Stomach (tissue), 8 donors: ENCODE measurements at regions not wholly inside any gene's neighbourhood (a gene's known extent, or its start where the extent isn't known, plus 50 kb on each side); places are given as distances from the start of the nearest gene placed in this dataset.

ENCODE experiments used
- DNase-seq, 2 donors: peaks; one replicate each; pipeline versions ENCODE4 v3.0.0 to v3.0.0-alpha.2; 2013 to 2019
- H3K27ac ChIP-seq, 5 donors: fragments of 200-600 bp in 4 of 5; sonication (generic) in 4 of 5; one replicate each; pipeline ENCODE4 v1.5.1; 2013 to 2019; ENCODE audit warnings: mild to moderate bottlenecking in 1 of 5, moderate library complexity in 1 of 5
- H3K27me3 ChIP-seq, 3 donors: fragments of 200-600 bp; sonication (generic); one replicate each; pipeline ENCODE4 v1.5.1; 2017 to 2019; ENCODE audit warnings: mixed run types in 1 of 3
- H3K36me3 ChIP-seq, 4 donors: fragments of 200-600 bp; sonication (generic); 1 replicate in 3 of 4; 2 replicates in 1 of 4; pipeline ENCODE4 v1.5.1; 2016 to 2019
- H3K4me1 ChIP-seq, 4 donors: fragments of 200-600 bp; sonication (generic); one replicate each; pipeline ENCODE4 v1.5.1; 2016 to 2019
- H3K4me3 ChIP-seq, 4 donors: fragments of 200-600 bp; sonication (generic) in 3 of 4; one replicate each; pipeline ENCODE4 v1.5.1; 2016 to 2019; ENCODE audit warnings: mild to moderate bottlenecking in 1 of 4
- H3K9me3 ChIP-seq, 4 donors: fragments of 200-600 bp; sonication (generic); one replicate each; pipeline ENCODE4 v1.5.1; 2016 to 2019
- EP300 ChIP-seq: sonication (generic); formaldehyde crosslinking; IDR thresholded peaks from one replicate; pipeline ENCODE4 v1.6.1; 2017; ENCODE audit warnings: antibody characterized with exemption
- POLR2A ChIP-seq, 4 donors: fragments of 450-650 bp; IDR thresholded peaks; one replicate each; pipeline ENCODE4 v1.6.1; 2016; ENCODE audit warnings: antibody characterized with exemption in 4 of 4, control low read depth in 2 of 4, mild to moderate bottlenecking in 1 of 4, moderate library complexity in 1 of 4
- POLR2AphosphoS5 ChIP-seq, 3 donors: sonication (generic); formaldehyde crosslinking; IDR thresholded peaks; one replicate each; pipeline ENCODE4 v1.6.1; 2016; ENCODE audit warnings: antibody characterized with exemption in 3 of 3
- WGBS, 5 donors: extraction: QIAGEN DNeasy Blood & Tissue Kit in 3 of 5; methylation state at CpG; one replicate each; pipeline versions ENCODE4 v1.1.5 to v1.1.7; 2013 to 2018; 5-methylcytosine and 5-hydroxymethylcytosine counted together
- intact Hi-C: fragments of 100-400 bp; cut with DNase I; formaldehyde crosslinking; loops from one replicate; pipeline ENCODE4 v1.15.1; 2023; ENCODE audit warnings: low total_unique reads
- TF ChIP-seq, protein P1 (sequence below), 7 experiments: fragments of 450-650 bp in 4 of 7; fragments of 200-600 bp in 3 of 7; sonication (generic) in 3 of 7; IDR thresholded peaks; one replicate each; pipeline ENCODE4 v1.5.1; 2016 to 2019; ENCODE audit warnings: antibody characterized with exemption in 7 of 7, control low read depth in 2 of 7, mild to moderate bottlenecking in 1 of 7
- donor health status: healthy with polysubstance abuse.
- donor health status: Bipolar disorder and iron deficiency.
- donor health status: healthy.

DNA sequence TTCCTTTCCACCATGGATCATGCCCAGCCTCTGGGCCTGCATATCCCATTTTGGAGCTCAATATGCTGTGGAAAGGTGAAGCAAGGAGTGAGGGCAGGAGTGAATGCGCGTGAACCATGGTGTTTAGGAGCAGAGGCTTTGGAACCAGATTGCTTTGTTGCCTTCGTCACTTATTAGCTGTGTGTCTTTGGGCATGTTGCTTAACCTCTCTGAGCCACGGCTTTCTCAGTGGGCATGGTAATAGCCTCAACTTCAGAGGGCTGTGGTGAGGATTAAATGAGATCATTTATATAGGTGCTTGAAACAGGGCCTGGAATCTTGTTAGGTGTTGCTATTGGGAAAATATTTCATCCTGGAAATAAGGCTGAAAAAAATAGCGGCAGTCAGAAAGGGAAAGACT is 129.7 kb downstream of the WNT7A start:
- H3K4me1 ChIP-seq: no peaks in the 10 kb centered on the region
- H3K9me3 ChIP-seq: peaks cover 0 to 8% (median 0%) of the 10 kb centered on the region in 4 donors
- H3K27ac ChIP-seq: no peak overlapping the region
- H3K36me3 ChIP-seq: no peaks in the 10 kb centered on the region
- WGBS, 5 donors: 54 to 94% (median 92%) methylated on average over 5 of the region's 5 CpGs
- peaks cover 0 to 9% (median 0%) of the 10 kb centered on the region in 3 donors for H3K27me3 ChIP-seq
- TF ChIP-seq POLR2A (IDR thresholded peaks at IDR 0.05) (no peak), EP300 (no peak), POLR2AphosphoS5 (IDR thresholded peaks at IDR 0.05) (no peak)
- TF ChIP-seq, protein P1, sequence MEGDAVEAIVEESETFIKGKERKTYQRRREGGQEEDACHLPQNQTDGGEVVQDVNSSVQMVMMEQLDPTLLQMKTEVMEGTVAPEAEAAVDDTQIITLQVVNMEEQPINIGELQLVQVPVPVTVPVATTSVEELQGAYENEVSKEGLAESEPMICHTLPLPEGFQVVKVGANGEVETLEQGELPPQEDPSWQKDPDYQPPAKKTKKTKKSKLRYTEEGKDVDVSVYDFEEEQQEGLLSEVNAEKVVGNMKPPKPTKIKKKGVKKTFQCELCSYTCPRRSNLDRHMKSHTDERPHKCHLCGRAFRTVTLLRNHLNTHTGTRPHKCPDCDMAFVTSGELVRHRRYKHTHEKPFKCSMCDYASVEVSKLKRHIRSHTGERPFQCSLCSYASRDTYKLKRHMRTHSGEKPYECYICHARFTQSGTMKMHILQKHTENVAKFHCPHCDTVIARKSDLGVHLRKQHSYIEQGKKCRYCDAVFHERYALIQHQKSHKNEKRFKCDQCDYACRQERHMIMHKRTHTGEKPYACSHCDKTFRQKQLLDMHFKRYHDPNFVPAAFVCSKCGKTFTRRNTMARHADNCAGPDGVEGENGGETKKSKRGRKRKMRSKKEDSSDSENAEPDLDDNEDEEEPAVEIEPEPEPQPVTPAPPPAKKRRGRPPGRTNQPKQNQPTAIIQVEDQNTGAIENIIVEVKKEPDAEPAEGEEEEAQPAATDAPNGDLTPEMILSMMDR (IDR thresholded peaks at IDR 0.05): no peak
- H3K4me3 ChIP-seq: no peak overlapping the region
- intact Hi-C loops: no loop called here
- DNase-seq: no peak

DNA sequence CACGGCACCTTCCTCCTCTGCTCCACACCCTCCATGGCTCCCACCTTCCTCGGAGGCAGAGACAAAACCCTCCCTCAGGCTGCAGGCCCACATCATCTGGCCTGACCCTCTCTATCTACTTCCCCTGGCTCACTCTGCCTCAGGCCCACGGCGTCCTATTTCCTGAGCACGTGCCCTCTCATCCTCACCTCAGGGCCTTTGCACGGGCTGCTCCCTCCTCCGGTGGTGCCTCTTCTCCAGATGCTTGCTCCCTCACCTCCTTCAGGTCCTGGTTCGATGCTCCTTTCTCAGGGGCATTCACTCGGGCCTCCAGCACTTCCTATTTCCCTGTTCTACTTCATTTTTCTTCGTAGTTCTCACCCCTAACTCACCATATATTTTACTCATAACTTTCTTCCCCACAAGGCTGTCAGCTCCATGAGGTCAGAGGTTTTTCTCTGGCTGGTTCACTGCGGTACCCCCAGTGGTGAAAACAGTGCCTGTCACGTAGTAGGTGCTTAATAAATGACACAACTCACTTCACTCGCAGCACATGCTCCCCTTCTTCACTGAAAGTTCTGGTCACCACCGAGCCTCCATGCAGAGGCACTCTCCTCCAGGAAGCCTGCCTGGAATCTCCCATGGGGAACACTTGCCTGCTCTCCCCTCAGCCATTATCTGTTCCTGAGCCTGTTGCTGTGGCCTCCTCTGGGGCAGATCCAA is 130.7 kb downstream of the WNT7A start:
- TF ChIP-seq EP300: no peak
- TF ChIP-seq, protein P1 (IDR thresholded peaks at IDR 0.05): no peak
- Histone ChIP-seq H3K4me1 (no peaks in the 10 kb centered on the region), H3K4me3 (no peak overlapping the region), H3K27me3 (peaks cover 0 to 9% (median 0%) of the 10 kb centered on the region in 3 donors), H3K9me3 (peaks cover 0 to 5% (median 2%) of the 10 kb centered on the region in 4 donors), H3K27ac (no peak overlapping the region), H3K36me3 (no peaks in the 10 kb centered on the region)
- intact Hi-C loops: no loop called here
- WGBS, 5 donors: 75 to 86% (median 82%) methylated on average over 14 of the region's 14 CpGs
- DNase-seq: no peak

- Histone ChIP-seq H3K27ac (no peak overlapping the region), H3K27me3 (peaks cover 0 to 12% (median 0%) of the 10 kb centered on the region in 3 donors), H3K4me3 (no peak overlapping the region), H3K36me3 (no peaks in the 10 kb centered on the region), H3K4me1 (no peaks in the 10 kb centered on the region), H3K9me3 (peaks cover 0 to 12% (median 7%) of the 10 kb centered on the region in 4 donors)
- TF ChIP-seq EP300: no peak
- no peak for TF ChIP-seq POLR2A (IDR thresholded peaks at IDR 0.05)
- TF ChIP-seq, protein P1 (IDR thresholded peaks at IDR 0.05): no peak
- TF ChIP-seq POLR2AphosphoS5 (IDR thresholded peaks at IDR 0.05): no peak
- intact Hi-C loops: no loop called here
- WGBS, 5 donors: 70 to 76% (median 75%) methylated on average over 15 to 17 of the region's 17 CpGs
- DNase-seq: no peak
Measured at GRCh38 chr3:13748276-13748879, 131.5 kb downstream of the WNT7A start.

DNA sequence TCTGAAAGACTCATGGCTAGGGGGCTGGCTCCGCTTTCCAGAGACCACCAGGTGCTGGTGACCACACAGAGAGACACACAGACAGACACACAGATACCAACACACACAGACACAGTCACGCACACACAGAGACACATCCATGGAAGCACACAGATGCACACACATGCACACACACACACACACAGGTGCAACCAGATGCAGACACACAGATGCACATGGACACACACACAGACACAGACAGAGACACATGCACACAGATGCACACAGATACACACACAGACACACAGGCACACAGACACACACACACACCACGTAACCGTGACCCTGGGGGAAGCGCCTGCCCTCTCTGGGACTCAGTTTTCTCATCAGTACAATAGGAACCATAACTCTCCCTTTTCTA is 132.2 kb downstream of the WNT7A start:
- Histone ChIP-seq H3K27ac (no peak overlapping the region), H3K9me3 (peaks cover 0 to 20% (median 11%) of the 10 kb centered on the region in 4 donors), H3K36me3 (no peaks in the 10 kb centered on the region), H3K4me1 (no peaks in the 10 kb centered on the region), H3K27me3 (peaks cover 0 to 15% (median 0%) of the 10 kb centered on the region in 3 donors), H3K4me3 (no peak overlapping the region)
- WGBS, 5 donors: 85 to 91% (median 90%) methylated on average over 2 to 5 of the region's 5 CpGs
- no peak for TF ChIP-seq POLR2AphosphoS5 (IDR thresholded peaks at IDR 0.05)
- TF ChIP-seq EP300: no peak
- TF ChIP-seq POLR2A (IDR thresholded peaks at IDR 0.05): no peak
- TF ChIP-seq, protein P1 (IDR thresholded peaks at IDR 0.05): no peak
- intact Hi-C loops: no loop called here
- DNase-seq: no peak
